DOHH2 (cell line): ENCODE measurements at regions not wholly inside any gene's neighbourhood (a gene's known extent, or its start where the extent isn't known, plus 50 kb on each side); places are given as distances from the start of the nearest gene placed in this dataset.
"Not testable (repeated sequence)": the region's sequence is repeated elsewhere in the genome, so short reads cannot be mapped to it uniquely, and the experiment has no call there.

Experiments used
- H3F3A ChIP-seq: fragments of 200-600 bp; sonication (generic), shearing (Covaris generic); 2 replicates; pipeline ENCODE4 v1.6.0; 2016; ENCODE audit warnings: antibody characterized with exemption, mild to moderate bottlenecking; ENCODE audit not compliant: control insufficient read depth, insufficient read depth
- H3K27ac ChIP-seq: fragments of 200-600 bp; sonication (generic); 2 replicates; pipeline ENCODE4 v1.5.1; 2014; ENCODE audit warnings: low read depth, mild to moderate bottlenecking, low read length, moderate library complexity
- H3K27me3 ChIP-seq: fragments of 200-600 bp; sonication (generic); 2 replicates; pipeline ENCODE4 v1.6.1; 2014; ENCODE audit warnings: mild to moderate bottlenecking, low read length, mixed read lengths; ENCODE audit not compliant: control insufficient read depth
- H3K36me3 ChIP-seq: fragments of 200-600 bp; sonication (generic); 2 replicates; pipeline ENCODE4 v1.6.1; 2014; ENCODE audit warnings: mild to moderate bottlenecking, low read length, moderate library complexity, mixed read lengths; ENCODE audit not compliant: control insufficient read depth
- H3K4me1 ChIP-seq: fragments of 200-600 bp; sonication (generic); 2 replicates; pipeline ENCODE4 v1.6.1; 2014; ENCODE audit warnings: mild to moderate bottlenecking, low read length, mixed read lengths; ENCODE audit not compliant: control insufficient read depth
- H3K4me2 ChIP-seq: fragments of 200-600 bp; sonication (generic); 2 replicates; pipeline ENCODE4 v1.6.0; 2014; ENCODE audit warnings: mild to moderate bottlenecking, low read length, moderate library complexity
- H3K4me3 ChIP-seq: fragments of 200-600 bp; sonication (generic); 2 replicates; pipeline ENCODE4 v1.5.1; 2014; ENCODE audit warnings: mild to moderate bottlenecking, low read length, mixed read lengths
- H3K79me2 ChIP-seq: fragments of 200-600 bp; sonication (generic); 2 replicates; pipeline ENCODE4 v1.6.1; 2014; ENCODE audit warnings: mild to moderate bottlenecking, low read length, mixed read lengths; ENCODE audit not compliant: control insufficient read depth
- H3K9me2 ChIP-seq: fragments of 200-600 bp; sonication (generic); replicated peaks from 2 replicates; pipeline ENCODE4 v1.6.1; 2014; ENCODE audit warnings: mild to moderate bottlenecking, low read length, mixed read lengths; ENCODE audit not compliant: control insufficient read depth
- H3K9me3 ChIP-seq: fragments of 200-600 bp; sonication (generic); 2 replicates; pipeline ENCODE4 v1.6.1; 2014; ENCODE audit warnings: antibody characterized with exemption, low read length, mixed read lengths; ENCODE audit not compliant: control insufficient read depth, insufficient read depth
- H4K20me1 ChIP-seq: fragments of 200-600 bp; sonication (generic); 2 replicates; pipeline ENCODE4 v1.6.0; 2014; ENCODE audit warnings: low read depth, mild to moderate bottlenecking, antibody characterized with exemption, low read length, moderate library complexity; ENCODE audit not compliant: control insufficient read depth, insufficient read depth
- CTCF ChIP-seq: fragments of 200-600 bp; sonication (generic); IDR thresholded peaks from one replicate; pipeline ENCODE4 v1.5.1; 2014; ENCODE audit warnings: antibody characterized with exemption, mild to moderate bottlenecking, low read depth, low read length; ENCODE audit not compliant: poor library complexity, severe bottlenecking
- EZH2phosphoT487 ChIP-seq: fragments of 200-600 bp; sonication (generic); IDR thresholded peaks from 2 replicates; pipeline ENCODE4 v1.6.1; 2017; ENCODE audit warnings: borderline replicate concordance, mild to moderate bottlenecking, antibody characterized with exemption, low read length, moderate library complexity, mixed read lengths

- H4K20me1 ChIP-seq: no peaks in the 10 kb centered on the region
- no peak overlapping the region for H3K4me3 ChIP-seq
- no peak overlapping the region for H3K27ac ChIP-seq
- no peaks in the 10 kb centered on the region for H3F3A ChIP-seq
- H3K4me2 ChIP-seq: no peak overlapping the region
- no peak for TF ChIP-seq EZH2phosphoT487
- no peak for TF ChIP-seq CTCF
- 0 out of 2 replicates have a peak, but pooled peaks cover 2% of the 10 kb centered on the region for H3K27me3 ChIP-seq
- no peaks in the 10 kb centered on the region for H3K9me3 ChIP-seq
- no peaks in the 10 kb centered on the region for H3K9me2 ChIP-seq
- H3K79me2 ChIP-seq: no peaks in the 10 kb centered on the region
- H3K36me3 ChIP-seq: no peaks in the 10 kb centered on the region
- H3K4me1 ChIP-seq: no peaks in the 10 kb centered on the region
Measured at GRCh38 chr17:72472106-72472505, 351.3 kb downstream of the SOX9 start.

GRCh38 chr17:72472853-72473390, 352.1 kb downstream of the SOX9 start:
- H3F3A ChIP-seq, H3K36me3 ChIP-seq, H3K9me2 ChIP-seq, H4K20me1 ChIP-seq, H3K27me3 ChIP-seq, H3K4me2 ChIP-seq, H3K4me1 ChIP-seq, H3K79me2 ChIP-seq, H3K9me3 ChIP-seq, H3K27ac ChIP-seq, H3K4me3 ChIP-seq: not testable (repeated sequence)

GRCh38 chr17:72474243-72474642, 353.4 kb downstream of the SOX9 start:
- no peaks in the 10 kb centered on the region for H3K4me1 ChIP-seq
- H3K4me2 ChIP-seq: no peak overlapping the region

More at GRCh38 chr17:72474243-72474642, 353.4 kb downstream of the SOX9 start:
- H3K27ac ChIP-seq: no peak overlapping the region
- no peaks in the 10 kb centered on the region for H3K9me2 ChIP-seq
- TF ChIP-seq CTCF (no peak), EZH2phosphoT487 (no peak)
- H3K27me3 ChIP-seq: no peaks in the 10 kb centered on the region
- no peaks in the 10 kb centered on the region for H3F3A ChIP-seq
- H4K20me1 ChIP-seq: no peaks in the 10 kb centered on the region
- no peaks in the 10 kb centered on the region for H3K9me3 ChIP-seq
- H3K36me3 ChIP-seq: no peaks in the 10 kb centered on the region
- H3K4me3 ChIP-seq: no peak overlapping the region
- H3K79me2 ChIP-seq: no peaks in the 10 kb centered on the region
